Caco-2 (cell line): ENCODE measurements at regions not wholly inside any gene's neighbourhood (a gene's known extent, or its start where the extent isn't known, plus 50 kb on each side); places are given as distances from the start of the nearest gene placed in this dataset.

Source experiments
- BruUV-seq: library from RNA; stranded (reverse); fragments of 400-500 nt; replicated peaks from 2 replicates; lab custom pipeline; 2021; lab: Mats Ljungman, UMichigan
- CTCF ChIA-PET: fragments of 300-600 bp; sonication (Branson Sonifier 250); formaldehyde crosslinking; loops from one replicate; lab custom pipeline; 2022; ENCODE audit warnings: antibody characterized with exemption; lab: Charles Lee
- POLR2A ChIA-PET: fragments of 300-600 bp; sonication (Branson Sonifier 250); formaldehyde crosslinking; loops from one replicate; lab custom pipeline; 2022; ENCODE audit warnings: antibody characterized with exemption; lab: Charles Lee
- DNase-seq, 2 experiments: peaks; one replicate each; pipeline versions ENCODE4 v3.0.0 to v3.0.0-alpha.2; 2020 to 2022
- H3K27me3 ChIP-seq: replicated peaks from 2 replicates; pipeline ENCODE4 v1.6.0; 2011; ENCODE audit warnings: low read length; ENCODE audit not compliant: control insufficient read depth, insufficient read depth
- H3K36me3 ChIP-seq: 2 replicates; pipeline ENCODE4 v1.5.1; 2011; ENCODE audit warnings: low read length; ENCODE audit not compliant: control insufficient read depth, insufficient read depth
- H3K4me1 ChIP-seq: fragments of 250-450 bp; sonication (Bioruptor Pico); 2 replicates; pipeline ENCODE4 v1.5.1; 2020; ENCODE audit warnings: mild to moderate bottlenecking
- H3K4me3 ChIP-seq: 2 replicates; pipeline ENCODE4 v1.5.1; 2011; ENCODE audit warnings: low read depth, mild to moderate bottlenecking, control low read depth, low read length
- H3K9me3 ChIP-seq: fragments of 250-450 bp; sonication (Bioruptor Pico); 2 replicates; pipeline ENCODE4 v1.5.1; 2020; ENCODE audit warnings: mild to moderate bottlenecking, moderate library complexity
- H3K27ac Mint-ChIP-seq: one replicate; pipeline ENCODE4 v1.8.0; 2022; ENCODE audit warnings: mixed read lengths; ENCODE audit not compliant: unreplicated experiment
- H3K27me3 Mint-ChIP-seq: one replicate; pipeline ENCODE4 v1.8.0; 2022; ENCODE audit warnings: mixed read lengths; ENCODE audit not compliant: insufficient read depth, unreplicated experiment
- H3K36me3 Mint-ChIP-seq: one replicate; pipeline ENCODE4 v1.8.0; 2022; ENCODE audit warnings: mild to moderate bottlenecking, mixed read lengths; ENCODE audit not compliant: insufficient read depth, unreplicated experiment
- H3K4me1 Mint-ChIP-seq: one replicate; pipeline ENCODE4 v1.8.0; 2022; ENCODE audit warnings: low read depth, mixed read lengths; ENCODE audit not compliant: unreplicated experiment
- H3K4me3 Mint-ChIP-seq: one replicate; pipeline ENCODE4 v1.8.0; 2022; ENCODE audit warnings: mild to moderate bottlenecking, moderate library complexity, mixed read lengths; ENCODE audit not compliant: unreplicated experiment
- H3K9me3 Mint-ChIP-seq: one replicate; pipeline ENCODE4 v1.8.0; 2022; ENCODE audit warnings: mixed read lengths; ENCODE audit not compliant: unreplicated experiment
- intact Hi-C: fragments of 100-400 bp; cut with micrococcal nuclease; formaldehyde crosslinking; loops from one replicate; pipeline ENCODE4 v1.10.0; 2022; ENCODE audit not compliant: unreplicated experiment
- TF ChIP-seq, protein P1 (sequence below), 2 experiments: fragments of 200-600 bp in 1 of 2; IDR thresholded peaks; 1 replicate in 1 of 2; 2 replicates in 1 of 2; pipeline versions ENCODE4 v1.5.1 to v1.8.0; 2011 to 2022; ENCODE audit warnings: antibody characterized with exemption in 1 of 2, control low read depth in 1 of 2, inconsistent platforms in 1 of 2, low read depth in 1 of 2, low read length in 1 of 2, mild to moderate bottlenecking in 1 of 2, moderate library complexity in 1 of 2; ENCODE audit not compliant: insufficient read depth in 1 of 2, severe bottlenecking in 1 of 2, unreplicated experiment in 1 of 2

- no peak for DNase-seq
Measured at GRCh38 chr10:118395947-118396346, 53.8 kb upstream of the FAM204A start.

GRCh38 chr10:118394301-118395200 is 52.4 kb upstream of the FAM204A start:
- Histone ChIP-seq H3K4me1 (no peaks in the 10 kb centered on the region), H3K4me3 (no peak overlapping the region), H3K36me3 (no peaks in the 10 kb centered on the region), H3K9me3 (no peaks in the 10 kb centered on the region), H3K27me3 (0 out of 2 replicates have a peak, but pooled peaks cover 2% of the 10 kb centered on the region)
- ChIA-PET POLR2A (no interaction called here), CTCF (no interaction called here)
- no peak overlapping the region for H3K4me3 Mint-ChIP-seq
- H3K9me3 Mint-ChIP-seq = no peaks in the 10 kb centered on the region
- no peak overlapping the region for H3K27ac Mint-ChIP-seq
- BruUV-seq = no TSS peak
- DNase-seq = no peak
- peaks cover 19% of the 10 kb centered on the region for H3K27me3 Mint-ChIP-seq
- intact Hi-C loops = no loop called here
- TF ChIP-seq, protein P1, sequence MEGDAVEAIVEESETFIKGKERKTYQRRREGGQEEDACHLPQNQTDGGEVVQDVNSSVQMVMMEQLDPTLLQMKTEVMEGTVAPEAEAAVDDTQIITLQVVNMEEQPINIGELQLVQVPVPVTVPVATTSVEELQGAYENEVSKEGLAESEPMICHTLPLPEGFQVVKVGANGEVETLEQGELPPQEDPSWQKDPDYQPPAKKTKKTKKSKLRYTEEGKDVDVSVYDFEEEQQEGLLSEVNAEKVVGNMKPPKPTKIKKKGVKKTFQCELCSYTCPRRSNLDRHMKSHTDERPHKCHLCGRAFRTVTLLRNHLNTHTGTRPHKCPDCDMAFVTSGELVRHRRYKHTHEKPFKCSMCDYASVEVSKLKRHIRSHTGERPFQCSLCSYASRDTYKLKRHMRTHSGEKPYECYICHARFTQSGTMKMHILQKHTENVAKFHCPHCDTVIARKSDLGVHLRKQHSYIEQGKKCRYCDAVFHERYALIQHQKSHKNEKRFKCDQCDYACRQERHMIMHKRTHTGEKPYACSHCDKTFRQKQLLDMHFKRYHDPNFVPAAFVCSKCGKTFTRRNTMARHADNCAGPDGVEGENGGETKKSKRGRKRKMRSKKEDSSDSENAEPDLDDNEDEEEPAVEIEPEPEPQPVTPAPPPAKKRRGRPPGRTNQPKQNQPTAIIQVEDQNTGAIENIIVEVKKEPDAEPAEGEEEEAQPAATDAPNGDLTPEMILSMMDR (IDR thresholded peaks at IDR 0.05; ENCODE audit: insufficient read depth in 1 of 2, low read depth in 1 of 2, low read length in 1 of 2, severe bottlenecking in 1 of 2, unreplicated experiment in 1 of 2) = no peak
- no peaks in the 10 kb centered on the region for H3K36me3 Mint-ChIP-seq
- no peaks in the 10 kb centered on the region for H3K4me1 Mint-ChIP-seq

More at GRCh38 chr10:118395947-118396346, 53.8 kb upstream of the FAM204A start:
- TF ChIP-seq, protein P1 (IDR thresholded peaks at IDR 0.05; ENCODE audit: insufficient read depth in 1 of 2, low read depth in 1 of 2, low read length in 1 of 2, severe bottlenecking in 1 of 2, unreplicated experiment in 1 of 2) = no peak
- no peaks in the 10 kb centered on the region for H3K36me3 Mint-ChIP-seq
- H3K4me3 Mint-ChIP-seq = no peak overlapping the region
- no peaks in the 10 kb centered on the region for H3K9me3 Mint-ChIP-seq
- H3K9me3 ChIP-seq = no peaks in the 10 kb centered on the region
- H3K4me1 Mint-ChIP-seq = no peaks in the 10 kb centered on the region
- no peak overlapping the region for H3K27ac Mint-ChIP-seq
- CTCF ChIA-PET = no interaction called here
- H3K4me3 ChIP-seq = no peak overlapping the region
- H3K27me3 ChIP-seq = 0 out of 2 replicates have a peak, but pooled peaks cover 2% of the 10 kb centered on the region
- POLR2A ChIA-PET = no interaction called here
- H3K4me1 ChIP-seq = no peaks in the 10 kb centered on the region
- intact Hi-C loops = no loop called here
- no TSS peak for BruUV-seq
- no peaks in the 10 kb centered on the region for H3K36me3 ChIP-seq
- peaks cover 14% of the 10 kb centered on the region for H3K27me3 Mint-ChIP-seq

- Histone ChIP-seq H3K4me3 (no peak overlapping the region), H3K4me1 (no peaks in the 10 kb centered on the region), H3K27me3 (0 out of 2 replicates have a peak, but pooled peaks cover 2% of the 10 kb centered on the region), H3K36me3 (no peaks in the 10 kb centered on the region), H3K9me3 (no peaks in the 10 kb centered on the region)
- intact Hi-C loops = no loop called here
- peaks cover 15% of the 10 kb centered on the region for H3K27me3 Mint-ChIP-seq
- H3K27ac Mint-ChIP-seq = no peak overlapping the region
- no TSS peak for BruUV-seq
- no peaks in the 10 kb centered on the region for H3K36me3 Mint-ChIP-seq
- ChIA-PET POLR2A (no interaction called here), CTCF (no interaction called here)
- no peaks in the 10 kb centered on the region for H3K9me3 Mint-ChIP-seq
- DNase-seq = no peak
- H3K4me3 Mint-ChIP-seq = no peak overlapping the region
- TF ChIP-seq, protein P1 (IDR thresholded peaks at IDR 0.05; ENCODE audit: insufficient read depth in 1 of 2, low read depth in 1 of 2, low read length in 1 of 2, severe bottlenecking in 1 of 2, unreplicated experiment in 1 of 2) = no peak
- no peaks in the 10 kb centered on the region for H3K4me1 Mint-ChIP-seq
Measured at GRCh38 chr10:118392761-118393160, 50.6 kb upstream of the FAM204A start.
